Fibroblast of peridontal ligament (primary cell): ENCODE measurements at regions not wholly inside any gene's neighbourhood (a gene's known extent, or its start where the extent isn't known, plus 50 kb on each side); places are given as distances from the start of the nearest gene placed in this dataset.
A peak's percentile ranks its signal among the peaks of the same experiment; 100 is the strongest.
"Not testable (repeated sequence)": the region's sequence is repeated elsewhere in the genome, so short reads cannot be mapped to it uniquely, and the experiment has no call there.

Source experiments
- DNase-seq: peaks from one replicate; pipeline ENCODE4 v3.0.0-alpha.2; 2010; ENCODE audit errors: extremely low read depth

GRCh38 chr5:174521449-174521848, 202.9 kb upstream of the MSX2 start:
- DNase-seq: no peak

- DNase-seq: no peak
Measured at GRCh38 chr5:174522480-174523260, 201.7 kb upstream of the MSX2 start.

GRCh38 chr5:174523311-174524071, 200.9 kb upstream of the MSX2 start:
- no peak for DNase-seq

GRCh38 chr5:174524351-174524750, 200.0 kb upstream of the MSX2 start:
- no peak for DNase-seq

- DNase-seq: no peak
Measured at GRCh38 chr5:174526177-174526576, 198.2 kb upstream of the MSX2 start.

GRCh38 chr5:174527916-174528540, 196.4 kb upstream of the MSX2 start:
- no peak for DNase-seq

GRCh38 chr5:174528821-174529544, 195.4 kb upstream of the MSX2 start:
- DNase-seq: no peak

GRCh38 chr5:174529925-174530681, 194.3 kb upstream of the MSX2 start:
- DNase-seq: no peak

GRCh38 chr5:174531782-174532191, 192.6 kb upstream of the MSX2 start:
- no peak for DNase-seq

GRCh38 chr5:174532455-174533453, 191.6 kb upstream of the MSX2 start:
- peak; percentile 90 for DNase-seq

GRCh38 chr5:174533751-174534241, 190.6 kb upstream of the MSX2 start:
- DNase-seq: peak; percentile 85

GRCh38 chr5:174535669-174536068, 188.7 kb upstream of the MSX2 start:
- peak; percentile 61 for DNase-seq

- DNase-seq: not testable (repeated sequence)
Measured at GRCh38 chr5:174539823-174540222, 184.6 kb upstream of the MSX2 start.

GRCh38 chr5:174542037-174542436, 182.3 kb upstream of the MSX2 start:
- no peak for DNase-seq

- no peak for DNase-seq
Measured at GRCh38 chr5:174542471-174542870, 181.9 kb upstream of the MSX2 start.

GRCh38 chr5:174545926-174546325, 178.5 kb upstream of the MSX2 start:
- no peak for DNase-seq

GRCh38 chr5:174547814-174548213, 176.6 kb upstream of the MSX2 start:
- no peak for DNase-seq

- no peak for DNase-seq
Measured at GRCh38 chr5:174549254-174549653, 175.1 kb upstream of the MSX2 start.

GRCh38 chr5:174550026-174550425, 174.4 kb upstream of the MSX2 start:
- DNase-seq: peak; percentile 9

- no peak for DNase-seq
Measured at GRCh38 chr5:174552428-174552827, 172.0 kb upstream of the MSX2 start.
